ENCODE measurements at regions not wholly inside any gene's neighbourhood (a gene's known extent, or its start where the extent isn't known, plus 50 kb on each side); places are given as distances from the start of the nearest gene placed in this dataset.

DNA sequence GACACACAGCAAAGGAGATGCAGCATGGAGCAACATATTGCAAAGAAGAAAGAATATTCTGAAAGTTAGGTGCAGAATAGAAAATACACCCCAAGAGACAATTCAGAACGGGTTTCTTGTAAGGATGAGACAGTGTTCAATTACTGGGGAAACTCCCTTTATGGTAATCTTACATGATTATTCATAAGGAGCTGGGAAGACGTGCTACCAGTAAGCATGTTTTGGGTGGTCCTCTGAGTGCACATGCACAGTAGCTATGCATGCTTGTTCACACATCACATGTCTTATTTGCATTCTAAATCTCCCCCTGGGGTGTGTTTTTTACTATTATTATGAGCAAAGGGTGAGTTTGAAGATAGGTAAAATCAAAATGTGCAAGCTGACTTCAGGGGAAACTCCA is 1448.8 kb downstream of the TECRL start:
- no peak overlapping the region for H4K8ac ChIP-seq (ENCODE audit: low read depth in 2 of 2, low read length in 2 of 2)
- H3K4me1 ChIP-seq (ENCODE audit: control insufficient read depth, insufficient read depth, low read length) = no peaks in the 10 kb centered on the region
- H2BK20ac ChIP-seq (ENCODE audit: low read depth, low read length) = no peak overlapping the region
- H3K4me3 ChIP-seq (ENCODE audit: insufficient read depth, low read depth, low read length) = no peak overlapping the region
- H3K18ac ChIP-seq (ENCODE audit: low read depth, low read length) = no peak overlapping the region
- H2AK9ac ChIP-seq (replicated peaks; ENCODE audit: low read depth, low read length, poor library complexity) = no peak overlapping the region
- no peak overlapping the region for H2AFZ ChIP-seq (replicated peaks; ENCODE audit: low read length, poor library complexity)
- no peak overlapping the region for H3K4ac ChIP-seq (ENCODE audit: low read depth, low read length)
- no peaks in the 10 kb centered on the region for H3K9me3 ChIP-seq (ENCODE audit: control insufficient read depth, insufficient read depth, low read length)
- BruUV-seq (replicated peaks) = no TSS peak
- H3K56ac ChIP-seq (ENCODE audit: extremely low read depth, insufficient read depth, low read length) = no peak overlapping the region
- H4K5ac ChIP-seq (ENCODE audit: low read depth, low read length) = no peak overlapping the region
- no peaks in the 10 kb centered on the region for H3K79me1 ChIP-seq (ENCODE audit: low read depth in 1 of 2, low read length in 2 of 2)
- intact Hi-C loops (cut with micrococcal nuclease) (no loop called here), in situ Hi-C loops (cut with MboI; ENCODE audit: low sequenced_read_pairs) (no loop called here), dilution Hi-C loops (cut with HindIII; ENCODE audit: low sequenced_read_pairs, unreplicated experiment) (no loop called here)
- H3K36me3 ChIP-seq (ENCODE audit: control insufficient read depth, insufficient read depth, low read length) = no peaks in the 10 kb centered on the region
- WGBS, 2 experiments (ENCODE audit: extremely low coverage in 2 of 2, insufficient read length in 1 of 2) = no CpG with 5 or more reads among the region's 2 CpGs
- POLR2A ChIA-PET (ENCODE audit: unreplicated experiment) = no interaction called here
- no peaks in the 10 kb centered on the region for H3K27me3 ChIP-seq (ENCODE audit: control insufficient read depth, insufficient read depth, low read length)
- H3K23ac ChIP-seq (ENCODE audit: low read depth, low read length) = no peak overlapping the region
- no peak overlapping the region for H3K4me2 ChIP-seq (ENCODE audit: low read depth, low read length)
- H3K9me1 ChIP-seq (ENCODE audit: insufficient read depth, low read length) = no peaks in the 10 kb centered on the region
- no peak overlapping the region for H3K14ac ChIP-seq (replicated peaks; ENCODE audit: low read depth, low read length)
- no peak for TF ChIP-seq RAD21 (IDR thresholded peaks at IDR 0.05; ENCODE audit: low read length)
- no peak overlapping the region for H4K91ac ChIP-seq (ENCODE audit: insufficient read depth, low read depth, low read length)
- CTCF ChIA-PET = no interaction called here
- no peak overlapping the region for H2BK120ac ChIP-seq (ENCODE audit: low read depth, low read length)
- no peak overlapping the region for H2BK15ac ChIP-seq (ENCODE audit: low read depth, low read length)
- no peak overlapping the region for H2AK5ac ChIP-seq (ENCODE audit: low read depth, low read length)
- no peak for ATAC-seq (ENCODE audit: low read depth)
- no peak for DNase-seq
- H3K27ac ChIP-seq (ENCODE audit: insufficient read depth, low read length) = no peak overlapping the region
- no peak overlapping the region for H2BK5ac ChIP-seq (ENCODE audit: low read depth, low read length, poor library complexity, severe bottlenecking)
- H4K20me1 ChIP-seq (ENCODE audit: insufficient read depth, low read length) = no peaks in the 10 kb centered on the region
- H3K9ac ChIP-seq (ENCODE audit: low read depth, low read length) = no peak overlapping the region

All from IMR-90 (cell line).